NCI-H774 (cell line): ENCODE measurements at regions not wholly inside any gene's neighbourhood (a gene's known extent, or its start where the extent isn't known, plus 50 kb on each side); places are given as distances from the start of the nearest gene placed in this dataset.

ENCODE experiments used
- DNase-seq: peaks from one replicate; lab custom pipeline; 2025; lab: John Stamatoyannopoulos, UW

- DNase-seq: no peak
Observed at GRCh38 chr2:41580806-41581205, 467.0 kb upstream of the PKDCC start.

GRCh38 chr2:41595240-41595639, 452.6 kb upstream of the PKDCC start:
- DNase-seq: no peak

GRCh38 chr2:41597680-41598079, 450.1 kb upstream of the PKDCC start:
- DNase-seq: no peak

GRCh38 chr2:41598161-41598894, 449.5 kb upstream of the PKDCC start:
- no peak for DNase-seq

- DNase-seq: no peak
Observed at GRCh38 chr2:41600460-41600859, 447.4 kb upstream of the PKDCC start.

GRCh38 chr2:41602341-41602740, 445.5 kb upstream of the PKDCC start:
- no peak for DNase-seq

GRCh38 chr2:41605311-41605710, 442.5 kb upstream of the PKDCC start:
- DNase-seq: no peak

GRCh38 chr2:41605914-41606313, 441.9 kb upstream of the PKDCC start:
- DNase-seq: no peak

GRCh38 chr2:41610501-41611190, 437.2 kb upstream of the PKDCC start:
- no peak for DNase-seq

GRCh38 chr2:41618754-41619153, 429.1 kb upstream of the PKDCC start:
- no peak for DNase-seq

GRCh38 chr2:41621095-41621494, 426.7 kb upstream of the PKDCC start:
- no peak for DNase-seq

GRCh38 chr2:41621563-41621962, 426.3 kb upstream of the PKDCC start:
- no peak for DNase-seq

GRCh38 chr2:41622301-41622700, 425.5 kb upstream of the PKDCC start:
- DNase-seq: no peak

GRCh38 chr2:41626936-41627335, 420.9 kb upstream of the PKDCC start:
- no peak for DNase-seq

- no peak for DNase-seq
Observed at GRCh38 chr2:41634686-41635085, 413.1 kb upstream of the PKDCC start.

- no peak for DNase-seq
Observed at GRCh38 chr2:41644936-41645335, 402.9 kb upstream of the PKDCC start.

- DNase-seq: no peak
Observed at GRCh38 chr2:41647468-41648050, 400.3 kb upstream of the PKDCC start.

GRCh38 chr2:41657226-41657625, 390.6 kb upstream of the PKDCC start:
- DNase-seq: no peak

- no peak for DNase-seq
Observed at GRCh38 chr2:41659758-41660157, 388.1 kb upstream of the PKDCC start.

- DNase-seq: no peak
Observed at GRCh38 chr2:41662461-41662860, 385.4 kb upstream of the PKDCC start.

GRCh38 chr2:41663056-41663455, 384.8 kb upstream of the PKDCC start:
- DNase-seq: no peak

- DNase-seq: no peak
Observed at GRCh38 chr2:41668529-41668928, 379.3 kb upstream of the PKDCC start.

- DNase-seq: no peak
Observed at GRCh38 chr2:41678639-41679038, 369.2 kb upstream of the PKDCC start.
